Neural cell (in vitro differentiated cells): ENCODE measurements at regions not wholly inside any gene's neighbourhood (a gene's known extent, or its start where the extent isn't known, plus 50 kb on each side); places are given as distances from the start of the nearest gene placed in this dataset.
"Not testable (repeated sequence)": the region's sequence is repeated elsewhere in the genome, so short reads cannot be mapped to it uniquely, and the experiment has no call there.

Source experiments
- H2AFZ ChIP-seq: fragments of 200-600, 300-800 bp; sonication (generic), shearing (Covaris generic); 2 replicates; pipeline ENCODE4 v1.6.0; 2014; ENCODE audit warnings: low read depth, mild to moderate bottlenecking, antibody characterized with exemption, low read length, moderate library complexity
- H3F3A ChIP-seq: fragments of 200-600 bp; shearing (Covaris generic); 2 replicates; pipeline ENCODE4 v1.6.1; 2016; ENCODE audit warnings: mild to moderate bottlenecking, moderate library complexity, mixed read lengths, antibody characterized with exemption, low read length; ENCODE audit not compliant: insufficient read depth, poor library complexity, severe bottlenecking
- H3K27ac ChIP-seq: fragments of 200-600, 300-800 bp; sonication (generic), shearing (Covaris generic); 2 replicates; pipeline ENCODE4 v1.5.1; 2014; ENCODE audit warnings: mild to moderate bottlenecking, low read length, moderate library complexity
- H3K27me3 ChIP-seq: fragments of 300-800, 200-600 bp; sonication (generic), shearing (Covaris generic); 2 replicates; pipeline ENCODE4 v1.6.0; 2014; ENCODE audit warnings: mild to moderate bottlenecking, low read depth, low read length, moderate library complexity; ENCODE audit not compliant: insufficient read depth
- H3K36me3 ChIP-seq: fragments of 300-800, 200-600 bp; sonication (generic), shearing (Covaris generic); 2 replicates; pipeline ENCODE4 v1.5.1; 2014; ENCODE audit warnings: mild to moderate bottlenecking, antibody characterized with exemption, low read length, moderate library complexity; ENCODE audit not compliant: insufficient read depth
- H3K4me2 ChIP-seq: fragments of 300-800, 200-600 bp; sonication (generic), shearing (Covaris generic); 2 replicates; pipeline ENCODE4 v1.6.0; 2014; ENCODE audit warnings: mild to moderate bottlenecking, low read length
- H3K4me3 ChIP-seq: fragments of 300-800, 200-600 bp; sonication (generic), shearing (Covaris generic); 2 replicates; pipeline ENCODE4 v1.5.1; 2014; ENCODE audit warnings: mild to moderate bottlenecking, low read length, moderate library complexity
- H3K79me2 ChIP-seq: fragments of 200-600 bp; shearing (Covaris generic); replicated peaks from 2 replicates; pipeline ENCODE4 v1.6.0; 2014; ENCODE audit warnings: mild to moderate bottlenecking, low read length, moderate library complexity; ENCODE audit not compliant: insufficient read depth
- H3K9ac ChIP-seq: fragments of 300-800, 200-600 bp; sonication (generic), shearing (Covaris generic); 2 replicates; pipeline ENCODE4 v1.6.1; 2016; ENCODE audit warnings: mild to moderate bottlenecking, low read length, mixed read lengths
- H3K9me2 ChIP-seq: fragments of 200-600 bp; shearing (Covaris generic); 2 replicates; pipeline ENCODE4 v1.6.1; 2016; ENCODE audit warnings: mild to moderate bottlenecking, low read length, mixed read lengths; ENCODE audit not compliant: insufficient read depth
- H3K9me3 ChIP-seq: fragments of 200-600, 300-800 bp; sonication (generic), shearing (Covaris generic); 2 replicates; pipeline ENCODE4 v1.6.1; 2016; ENCODE audit warnings: mild to moderate bottlenecking, mixed run types, low read length, moderate library complexity, mixed read lengths
- H4K20me1 ChIP-seq: fragments of 200-600 bp; shearing (Covaris generic); 2 replicates; pipeline ENCODE4 v1.6.1; 2016; ENCODE audit warnings: mild to moderate bottlenecking, mixed run types; ENCODE audit not compliant: insufficient read depth
- POLR2AphosphoS5 ChIP-seq: IDR thresholded peaks from 2 replicates; pipeline ENCODE4 v1.6.1; 2012
- REST ChIP-seq: IDR thresholded peaks from 2 replicates; pipeline ENCODE4 v1.6.1; 2012; ENCODE audit warnings: borderline replicate concordance
- SMC3 ChIP-seq: fragments of 450-650 bp; conservative IDR thresholded peaks from 2 replicates; pipeline ENCODE4 v1.6.1; 2014; ENCODE audit warnings: antibody characterized with exemption, mild to moderate bottlenecking, moderate library complexity; ENCODE audit not compliant: poor library complexity

GRCh38 chr4:40693946-40694345 lies 55.8 kb upstream of the NSUN7 start:
- no peak overlapping the region for H3K9ac ChIP-seq
- H3K79me2 ChIP-seq = no peaks in the 10 kb centered on the region
- TF ChIP-seq SMC3 (no peak), POLR2AphosphoS5 (no peak)
- peaks cover 3% of the 10 kb centered on the region for H3K9me3 ChIP-seq
- no peak overlapping the region for H3K27ac ChIP-seq
- H3K4me3 ChIP-seq = no peak overlapping the region
- H3K9me2 ChIP-seq = no peaks in the 10 kb centered on the region
- H3F3A ChIP-seq = no peaks in the 10 kb centered on the region
- no peak overlapping the region for H2AFZ ChIP-seq
- H3K36me3 ChIP-seq = no peaks in the 10 kb centered on the region
- no peaks in the 10 kb centered on the region for H4K20me1 ChIP-seq
- no peak overlapping the region for H3K4me2 ChIP-seq
- H3K27me3 ChIP-seq = no peaks in the 10 kb centered on the region

GRCh38 chr4:40697476-40697875 lies 52.3 kb upstream of the NSUN7 start:
- not testable (repeated sequence) for H3K79me2 ChIP-seq, H3K9ac ChIP-seq, H3K27ac ChIP-seq, H4K20me1 ChIP-seq, H3K4me2 ChIP-seq, H3K36me3 ChIP-seq, H3K9me3 ChIP-seq, H3K4me3 ChIP-seq, H2AFZ ChIP-seq, H3K27me3 ChIP-seq, H3F3A ChIP-seq, H3K9me2 ChIP-seq

GRCh38 chr4:40698733-40699132 lies 51.0 kb upstream of the NSUN7 start:
- H3K36me3 ChIP-seq = no peaks in the 10 kb centered on the region
- H3K27ac ChIP-seq = no peak overlapping the region
- no peak overlapping the region for H3K4me3 ChIP-seq

More at GRCh38 chr4:40698733-40699132, 51.0 kb upstream of the NSUN7 start:
- H3K9me3 ChIP-seq = no peaks in the 10 kb centered on the region
- no peak overlapping the region for H3K9ac ChIP-seq
- no peaks in the 10 kb centered on the region for H3K9me2 ChIP-seq
- no peak overlapping the region for H3K4me2 ChIP-seq
- H4K20me1 ChIP-seq = no peaks in the 10 kb centered on the region
- no peak for TF ChIP-seq REST
- H3F3A ChIP-seq = no peaks in the 10 kb centered on the region
- no peaks in the 10 kb centered on the region for H3K27me3 ChIP-seq
- H3K79me2 ChIP-seq = no peaks in the 10 kb centered on the region
- H2AFZ ChIP-seq = no peak overlapping the region
